ENCODE measurements at regions not wholly inside any gene's neighbourhood (a gene's known extent, or its start where the extent isn't known, plus 50 kb on each side); places are given as distances from the start of the nearest gene placed in this dataset.

GRCh38 chr9:21679432-21679831, 123.0 kb upstream of the MTAP start:
- TF ChIP-seq POLR2A (IDR thresholded peaks at IDR 0.05) (no peak), CTCF (IDR thresholded peaks at IDR 0.05) (no peak)
